ENCODE measurements at regions not wholly inside any gene's neighbourhood (a gene's known extent, or its start where the extent isn't known, plus 50 kb on each side); places are given as distances from the start of the nearest gene placed in this dataset.
"Not testable (repeated sequence)": the region's sequence is repeated elsewhere in the genome, so short reads cannot be mapped to it uniquely, and the experiment has no call there.

DNA sequence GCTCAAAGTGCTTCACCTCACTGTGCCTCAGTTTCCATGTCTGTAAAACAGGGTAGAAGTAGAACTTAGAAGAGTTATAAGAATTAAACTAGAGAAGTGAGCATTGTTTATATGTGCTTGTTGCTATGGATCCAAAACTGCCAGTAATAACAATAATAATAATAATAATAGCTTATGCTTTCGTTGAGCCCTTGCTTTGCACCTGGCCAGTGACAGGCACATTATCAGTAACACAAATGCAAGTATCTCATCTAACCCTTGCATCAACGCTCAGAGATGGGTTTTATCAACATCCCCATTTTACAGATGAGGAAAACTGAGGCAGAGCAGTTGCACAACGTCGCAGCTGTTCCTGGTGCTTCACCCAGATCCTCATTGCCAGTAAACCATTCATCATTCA, 125.0 kb downstream of the NPIPA8 start:
- TF ChIP-seq EZH2phosphoT487 (IDR thresholded peaks at IDR 0.05; ENCODE audit: insufficient read depth, low read depth); EZH2 (IDR thresholded peaks at IDR 0.05; ENCODE audit: insufficient read depth, poor library complexity, severe bottlenecking): not testable (repeated sequence)
